ENCODE measurements at regions not wholly inside any gene's neighbourhood (a gene's known extent, or its start where the extent isn't known, plus 50 kb on each side); places are given as distances from the start of the nearest gene placed in this dataset.

GRCh38 chr1:81071072-81071858 is 729.5 kb upstream of the ADGRL2 start:
- Histone ChIP-seq H3K36me3 (no peaks in the 10 kb centered on the region), H3K27ac (no peak overlapping the region), H3K27me3 (no peaks in the 10 kb centered on the region), H3K4me3 (no peak overlapping the region), H3K4me1 (no peaks in the 10 kb centered on the region), H3K9me3 (no peaks in the 10 kb centered on the region)
- no peak for DNase-seq
- TF ChIP-seq POLR2A (IDR thresholded peaks at IDR 0.05) (no peak), CTCF (IDR thresholded peaks at IDR 0.05) (no peak)

- TF ChIP-seq POLR2A (IDR thresholded peaks at IDR 0.05) (no peak), CTCF (IDR thresholded peaks at IDR 0.05) (no peak)
- DNase-seq: no peak
- no peak overlapping the region for H3K27ac ChIP-seq
- no peaks in the 10 kb centered on the region for H3K36me3 ChIP-seq
- no peaks in the 10 kb centered on the region for H3K4me1 ChIP-seq
- H3K27me3 ChIP-seq: no peaks in the 10 kb centered on the region
- H3K9me3 ChIP-seq: no peaks in the 10 kb centered on the region
- no peak overlapping the region for H3K4me3 ChIP-seq
These were observed 730.9 kb upstream of the ADGRL2 start for GRCh38 chr1:81069856-81070255.

GRCh38 chr1:81068726-81069125 is 732.0 kb upstream of the ADGRL2 start:
- Histone ChIP-seq H3K36me3 (no peaks in the 10 kb centered on the region), H3K4me1 (no peaks in the 10 kb centered on the region), H3K9me3 (no peaks in the 10 kb centered on the region), H3K4me3 (no peak overlapping the region), H3K27me3 (no peaks in the 10 kb centered on the region), H3K27ac (no peak overlapping the region)
- no peak for TF ChIP-seq POLR2A (IDR thresholded peaks at IDR 0.05)
- no peak for TF ChIP-seq CTCF (IDR thresholded peaks at IDR 0.05)
- no peak for DNase-seq

- TF ChIP-seq CTCF (IDR thresholded peaks at IDR 0.05) (no peak), POLR2A (IDR thresholded peaks at IDR 0.05) (no peak)
- Histone ChIP-seq H3K4me3 (no peak overlapping the region), H3K9me3 (no peaks in the 10 kb centered on the region), H3K27me3 (no peaks in the 10 kb centered on the region), H3K4me1 (no peaks in the 10 kb centered on the region), H3K27ac (no peak overlapping the region), H3K36me3 (no peaks in the 10 kb centered on the region)
- no peak for DNase-seq
These were observed 746.9 kb upstream of the ADGRL2 start for GRCh38 chr1:81053826-81054225.

- TF ChIP-seq CTCF (IDR thresholded peaks at IDR 0.05) (no peak), POLR2A (IDR thresholded peaks at IDR 0.05) (no peak)
These were observed 748.6 kb upstream of the ADGRL2 start for GRCh38 chr1:81052162-81052561.

More at GRCh38 chr1:81052162-81052561, 748.6 kb upstream of the ADGRL2 start:
- Histone ChIP-seq H3K9me3 (no peaks in the 10 kb centered on the region), H3K36me3 (no peaks in the 10 kb centered on the region), H3K4me1 (no peaks in the 10 kb centered on the region), H3K27ac (no peak overlapping the region), H3K4me3 (no peak overlapping the region), H3K27me3 (no peaks in the 10 kb centered on the region)
- DNase-seq: no peak
